Right atrium auricular region (tissue), 2 donors: ENCODE measurements at regions not wholly inside any gene's neighbourhood (a gene's known extent, or its start where the extent isn't known, plus 50 kb on each side); places are given as distances from the start of the nearest gene placed in this dataset.

Experiments used
- DNase-seq: peaks from one replicate; pipeline ENCODE4 v3.0.0-alpha.2; 2019; ENCODE audit warnings: low spot score
- H3K27ac ChIP-seq, 2 donors: fragments of 200-600 bp; sonication (generic); 1 replicate in 1 of 2; 2 replicates in 1 of 2; pipeline ENCODE4 v1.5.1; 2016 to 2019
- H3K27me3 ChIP-seq, 2 donors: fragments of 200-600 bp; sonication (generic); one replicate each; pipeline versions ENCODE4 v1.5.1 to v1.6.0; 2017 to 2019
- H3K36me3 ChIP-seq: fragments of 200-600 bp; sonication (generic); one replicate; pipeline ENCODE4 v1.5.1; 2016
- H3K4me1 ChIP-seq, 2 donors: fragments of 200-600 bp; sonication (generic); one replicate each; pipeline versions ENCODE4 v1.5.1 to v1.6.0; 2017 to 2019
- H3K4me3 ChIP-seq, 2 donors: fragments of 200-600 bp; sonication (generic); 1 replicate in 1 of 2; 2 replicates in 1 of 2; pipeline ENCODE4 v1.5.1; 2017 to 2019; ENCODE audit warnings: mild to moderate bottlenecking in 1 of 2, moderate library complexity in 1 of 2
- H3K9me3 ChIP-seq, 2 donors: fragments of 200-600 bp; sonication (generic); one replicate each; pipeline ENCODE4 v1.5.1; 2019
- CTCF ChIP-seq, 2 donors: fragments of 200-600 bp; sonication (generic); IDR thresholded peaks; one replicate each; pipeline ENCODE4 v1.5.1; 2019; ENCODE audit warnings: antibody characterized with exemption in 2 of 2

- Histone ChIP-seq H3K27me3 (peaks cover 0 to 5% of the 10 kb centered on the region in 2 donors), H3K36me3 (no peaks in the 10 kb centered on the region), H3K9me3 (no peaks in the 10 kb centered on the region), H3K4me3 (peak overlapping the region; percentile 62 to 80), H3K4me1 (peaks cover 0 to 20% of the 10 kb centered on the region in 2 donors), H3K27ac (peak overlapping the region; percentile 96 to 98)
- TF ChIP-seq CTCF (IDR thresholded peaks at IDR 0.05) = no peak
- DNase-seq = no peak
Measured at GRCh38 chr11:16604794-16605388, 133.6 kb upstream of the C11orf58 start.

GRCh38 chr11:16603890-16604793 lies 134.3 kb upstream of the C11orf58 start:
- TF ChIP-seq CTCF (IDR thresholded peaks at IDR 0.05) = no peak
- peak overlapping the region; percentile 62 to 80 for H3K4me3 ChIP-seq
- H3K4me1 ChIP-seq = peaks cover 0 to 20% of the 10 kb centered on the region in 2 donors
- H3K9me3 ChIP-seq = no peaks in the 10 kb centered on the region
- peak overlapping the region; percentile 96 to 98 for H3K27ac ChIP-seq
- peaks cover 0 to 5% of the 10 kb centered on the region in 2 donors for H3K27me3 ChIP-seq
- H3K36me3 ChIP-seq = no peaks in the 10 kb centered on the region
- peak; percentile 75 for DNase-seq

- Histone ChIP-seq H3K9me3 (no peaks in the 10 kb centered on the region), H3K27ac (peak overlapping the region; percentile 96 to 98), H3K4me3 (peak overlapping the region; percentile 13 to 80), H3K27me3 (peaks cover 0 to 5% of the 10 kb centered on the region in 2 donors), H3K4me1 (peaks cover 0 to 17% of the 10 kb centered on the region in 2 donors), H3K36me3 (no peaks in the 10 kb centered on the region)
- DNase-seq = no peak
- TF ChIP-seq CTCF (IDR thresholded peaks at IDR 0.05) = peak in 1 of 2 donors; percentile 45
Measured at GRCh38 chr11:16603245-16603644, 135.2 kb upstream of the C11orf58 start.

- no peak for TF ChIP-seq CTCF (IDR thresholded peaks at IDR 0.05)
Measured at GRCh38 chr11:16598906-16599305, 139.5 kb upstream of the C11orf58 start.

GRCh38 chr11:16598032-16598431 lies 140.4 kb upstream of the C11orf58 start:
- Histone ChIP-seq H3K27me3 (no peaks in the 10 kb centered on the region), H3K27ac (no peak overlapping the region), H3K4me3 (no peak overlapping the region), H3K36me3 (no peaks in the 10 kb centered on the region), H3K4me1 (peaks cover 0 to 9% of the 10 kb centered on the region in 2 donors), H3K9me3 (no peaks in the 10 kb centered on the region)
- DNase-seq = no peak
- no peak for TF ChIP-seq CTCF (IDR thresholded peaks at IDR 0.05)

More at GRCh38 chr11:16598906-16599305, 139.5 kb upstream of the C11orf58 start:
- Histone ChIP-seq H3K27ac (no peak overlapping the region), H3K9me3 (no peaks in the 10 kb centered on the region), H3K4me1 (peaks cover 0 to 18% of the 10 kb centered on the region in 2 donors), H3K27me3 (no peaks in the 10 kb centered on the region), H3K4me3 (no peak overlapping the region), H3K36me3 (no peaks in the 10 kb centered on the region)
- no peak for DNase-seq
